ENCODE measurements at regions not wholly inside any gene's neighbourhood (a gene's known extent, or its start where the extent isn't known, plus 50 kb on each side); places are given as distances from the start of the nearest gene placed in this dataset.
A peak's percentile ranks its signal among the peaks of the same experiment; 100 is the strongest.
"Not testable (repeated sequence)": the region's sequence is repeated elsewhere in the genome, so short reads cannot be mapped to it uniquely, and the experiment has no call there.

DNA sequence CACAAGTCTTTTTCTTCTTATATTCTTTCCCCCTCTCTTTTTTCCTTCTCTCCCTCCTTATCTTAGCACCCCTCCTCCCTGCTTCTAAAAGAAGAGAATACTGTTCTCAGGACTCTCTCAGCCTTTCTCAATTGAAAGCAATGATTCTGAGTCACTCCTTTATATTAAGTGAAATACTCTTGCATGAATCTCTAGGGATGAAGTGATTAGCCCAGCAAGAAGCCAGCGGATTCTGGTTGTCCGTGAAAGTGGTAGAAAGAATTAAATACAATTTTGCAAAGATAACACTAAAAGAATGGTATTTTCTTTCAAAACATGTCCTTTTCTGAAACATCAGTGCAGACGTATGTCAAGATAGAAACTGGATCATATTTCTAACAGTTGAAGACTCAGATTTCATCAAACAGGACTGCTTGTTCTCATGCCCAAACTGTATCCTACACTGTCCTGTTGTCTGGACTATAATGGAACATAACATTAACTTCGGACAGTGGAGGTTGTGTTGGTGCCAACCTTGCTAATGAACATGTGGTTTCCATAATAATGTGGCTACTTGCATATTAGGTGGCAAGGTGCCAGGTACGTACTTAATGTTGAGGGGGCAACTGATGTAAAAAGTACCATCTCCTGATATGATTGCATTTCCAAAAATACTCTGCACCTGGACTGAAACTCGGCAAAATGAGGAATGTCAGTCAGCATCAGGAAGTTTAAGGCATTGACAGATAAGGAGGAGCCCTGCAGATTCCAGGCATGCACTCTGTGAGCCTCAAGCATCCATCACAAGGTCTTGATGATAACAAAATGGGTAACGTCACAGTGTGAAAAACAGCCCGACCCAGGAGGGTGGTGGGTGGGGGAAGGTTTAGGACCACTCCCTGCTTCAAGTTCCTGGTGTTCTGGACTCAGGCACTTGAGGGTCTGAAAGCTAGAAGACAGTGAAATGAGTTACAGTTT lies 357.2 kb downstream of the DLEU7 start:
- DNase-seq (ENCODE audit: low read depth) = no peak

DNA sequence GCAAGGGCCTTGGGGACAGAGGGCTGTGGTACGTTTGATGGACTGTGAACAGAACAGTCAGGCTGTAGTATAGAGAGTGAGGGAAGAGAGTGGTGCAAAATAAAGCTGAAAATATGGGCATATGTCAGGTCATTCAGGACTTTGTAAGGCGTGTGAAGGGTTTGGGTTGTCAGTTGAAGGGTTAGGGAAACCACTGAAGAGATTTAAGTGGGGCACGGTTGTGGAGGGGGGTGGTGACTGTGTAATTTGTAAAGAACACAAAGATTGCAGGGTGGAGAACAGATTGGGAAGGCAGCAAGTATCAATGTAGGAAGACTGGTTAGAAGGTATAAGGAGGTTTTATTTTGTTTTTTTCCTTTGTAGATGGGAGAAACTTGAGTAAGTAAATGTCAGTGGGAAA lies 349.8 kb downstream of the DLEU7 start:
- DNase-seq (ENCODE audit: low read depth) = no peak

DNA sequence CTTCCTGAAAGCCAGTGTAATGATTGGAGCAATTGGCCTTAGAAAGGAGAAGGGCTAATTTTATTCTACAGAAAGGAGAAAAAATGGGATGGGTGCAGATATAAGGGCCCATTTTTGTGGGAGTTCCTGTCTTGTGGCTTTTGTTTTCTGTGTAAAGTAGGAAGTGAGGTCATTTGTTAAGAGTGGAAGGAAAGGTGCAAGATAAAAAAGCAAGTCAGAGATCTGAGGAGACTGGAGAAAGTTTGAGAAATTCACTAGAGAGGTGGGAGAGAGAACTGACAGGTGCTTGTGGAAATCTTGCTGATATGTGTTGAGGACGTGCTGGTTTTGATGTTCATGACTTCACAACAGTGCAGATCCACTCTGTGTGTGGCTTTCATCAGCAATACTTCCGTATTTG lies 349.4 kb downstream of the DLEU7 start:
- DNase-seq (ENCODE audit: low read depth) = no peak

DNA sequence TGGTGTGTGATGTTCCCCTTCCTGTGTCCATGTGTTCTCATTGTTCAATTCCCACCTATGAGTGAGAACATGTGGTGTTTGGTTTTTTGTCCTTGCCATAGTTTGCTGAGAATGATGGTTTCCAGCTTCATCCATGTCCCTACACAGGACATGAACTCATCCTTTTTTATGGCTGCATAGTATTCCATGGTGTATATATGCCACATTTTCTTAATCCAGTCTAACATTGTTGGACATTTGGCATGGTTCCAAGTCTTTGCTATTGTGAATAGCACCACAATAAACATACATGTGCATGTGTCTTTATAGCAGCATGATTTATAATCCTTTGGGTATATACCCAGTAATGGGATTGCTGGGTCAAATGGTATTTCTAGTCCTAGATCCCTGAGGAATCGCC lies 340.3 kb downstream of the DLEU7 start:
- not testable (repeated sequence) for DNase-seq (ENCODE audit: low read depth)

DNA sequence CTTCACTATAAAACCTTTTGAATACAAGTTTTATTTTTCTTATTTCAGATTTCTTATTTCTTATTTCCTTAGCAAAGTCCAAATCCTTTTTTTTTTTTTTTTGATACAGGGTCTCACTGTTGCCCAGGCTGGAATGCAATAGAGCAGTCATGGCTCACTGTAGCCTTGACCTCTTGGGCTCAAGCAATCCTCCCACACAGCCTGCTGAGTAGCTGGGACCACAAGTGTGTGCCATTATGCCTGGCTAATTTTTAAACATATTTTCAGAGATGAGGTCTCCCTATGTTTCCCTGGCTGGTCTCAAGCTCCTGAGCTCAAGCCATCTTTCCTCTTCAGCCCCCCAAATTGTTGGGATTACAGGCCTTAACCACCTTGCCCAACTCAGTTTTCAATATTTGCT lies 334.3 kb downstream of the DLEU7 start:
- no peak for DNase-seq (ENCODE audit: low read depth)

DNA sequence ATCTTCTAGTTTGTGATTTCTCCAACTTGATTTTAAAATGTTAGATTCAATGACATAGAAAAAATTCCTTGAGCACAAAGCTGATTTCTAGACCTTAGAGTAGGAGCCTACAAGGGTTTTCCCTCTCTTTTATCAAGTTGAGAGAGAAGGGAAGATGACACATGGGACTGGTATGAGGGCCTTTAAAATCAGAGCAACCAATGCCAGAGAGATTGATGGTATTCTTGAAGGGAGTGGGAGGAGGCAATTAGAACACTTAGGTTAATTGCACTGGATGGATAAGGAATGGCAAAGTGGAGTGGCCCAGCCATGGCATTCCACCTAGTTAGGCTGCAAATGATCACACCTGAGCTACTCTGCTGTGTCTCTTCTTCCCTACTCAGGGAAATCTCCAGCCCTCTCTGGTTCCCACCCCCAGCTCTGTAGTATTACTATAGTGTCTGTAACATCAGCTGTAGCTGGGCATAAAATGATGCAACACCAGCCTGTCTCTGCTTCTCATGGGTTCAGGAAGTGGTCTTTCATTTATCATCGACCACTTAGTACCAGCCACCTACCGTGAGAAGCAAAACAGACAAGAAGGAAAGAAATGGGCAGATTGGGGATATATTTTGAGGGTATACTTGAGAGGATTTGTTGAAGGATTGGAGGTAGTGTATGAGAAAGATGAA lies 333.6 kb downstream of the DLEU7 start:
- DNase-seq (ENCODE audit: low read depth) = no peak

DNA sequence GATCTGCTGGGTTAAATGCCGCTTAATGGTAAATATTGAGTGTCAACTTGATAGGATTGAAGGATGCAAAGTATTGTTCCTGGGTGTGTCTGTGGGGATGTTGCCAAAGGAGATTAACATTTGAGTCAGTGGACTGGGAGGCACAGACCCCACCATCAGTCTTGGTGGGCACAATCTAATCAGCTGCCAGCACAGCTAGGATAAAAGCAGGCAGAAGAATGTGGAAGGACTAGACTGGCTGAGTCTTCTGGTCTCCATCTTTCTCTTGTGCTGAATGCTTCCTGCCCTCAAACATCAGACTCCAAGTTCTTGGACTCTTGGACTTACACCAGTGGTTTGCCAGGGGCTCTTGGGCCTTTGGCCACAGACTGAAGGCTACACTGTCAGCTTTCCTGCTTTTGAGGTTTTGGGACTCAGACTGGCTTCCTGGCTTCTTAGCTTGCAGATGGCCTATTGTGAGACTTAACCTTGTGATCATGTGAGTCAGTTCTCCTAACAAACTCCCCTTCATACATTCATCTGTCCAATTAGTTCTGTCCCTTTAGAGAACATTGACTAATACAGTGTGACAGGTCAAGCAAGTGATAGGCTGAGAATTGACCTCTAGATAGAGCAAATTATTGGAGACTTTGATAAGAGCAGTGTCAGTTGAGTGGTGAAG lies 332.5 kb downstream of the DLEU7 start:
- DNase-seq (ENCODE audit: low read depth) = not testable (repeated sequence)

DNA sequence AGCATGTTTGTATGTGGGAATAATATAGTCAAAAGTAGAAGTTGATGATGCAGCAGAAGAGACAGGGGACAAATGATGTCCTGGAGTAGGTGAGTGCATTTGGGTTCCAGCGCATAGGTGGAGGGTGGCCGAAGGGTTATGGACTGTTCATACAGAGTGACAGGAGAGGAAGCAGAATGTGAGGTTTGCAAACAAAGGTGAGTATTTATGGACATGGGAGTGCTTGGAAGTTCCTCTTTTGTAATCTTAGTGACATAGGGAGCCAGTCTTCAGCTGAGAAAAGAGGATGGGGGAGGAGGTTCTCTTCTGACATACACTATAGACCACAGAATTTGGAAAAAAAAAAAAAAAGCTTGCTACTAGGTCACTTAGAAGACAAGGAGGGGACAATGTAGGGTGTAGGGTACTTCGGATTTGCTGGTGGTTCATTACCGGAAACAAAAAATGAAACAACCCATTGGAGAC lies 331.6 kb downstream of the DLEU7 start:
- DNase-seq (ENCODE audit: low read depth) = no peak

DNA sequence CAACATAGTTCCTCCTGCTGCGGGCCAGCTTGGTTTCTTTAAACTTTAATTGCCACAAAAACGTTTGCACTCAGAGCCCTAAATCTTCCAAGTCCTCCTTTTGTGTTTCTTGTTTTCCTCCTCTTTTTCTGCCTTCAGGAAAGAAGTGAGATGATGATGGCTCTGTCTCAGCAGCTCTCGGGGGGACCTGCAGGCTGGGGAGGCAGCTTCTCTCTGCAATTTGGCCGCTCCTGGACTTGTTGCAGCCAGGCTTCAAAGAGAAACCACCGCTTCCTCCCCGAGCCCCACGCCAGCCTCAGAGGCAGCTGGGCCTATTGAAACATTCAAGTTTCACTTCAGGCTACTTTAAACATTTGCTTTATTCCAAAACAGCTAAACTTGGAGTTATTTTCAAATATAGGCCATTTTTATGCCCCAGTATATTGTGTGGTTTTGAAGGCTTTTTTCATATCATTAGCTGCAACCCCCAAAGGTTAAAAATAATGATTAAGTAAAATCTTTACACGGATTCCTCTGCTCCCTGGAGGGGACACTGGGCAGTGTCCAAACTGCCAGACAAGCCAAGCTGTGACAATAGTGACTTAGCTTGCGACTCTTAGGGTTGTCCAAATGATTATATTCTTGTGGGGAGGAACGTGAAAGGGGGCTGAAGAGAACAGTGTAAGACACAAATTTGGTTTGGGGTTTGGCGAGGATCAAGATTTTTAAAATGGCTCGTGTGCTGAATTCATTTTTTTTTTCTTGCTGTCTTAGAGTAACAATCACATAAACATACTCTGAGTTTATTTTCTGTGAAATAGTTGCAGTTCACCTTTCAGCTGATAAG lies 330.8 kb downstream of the DLEU7 start:
- DNase-seq (ENCODE audit: low read depth) = peak; percentile 24

DNA sequence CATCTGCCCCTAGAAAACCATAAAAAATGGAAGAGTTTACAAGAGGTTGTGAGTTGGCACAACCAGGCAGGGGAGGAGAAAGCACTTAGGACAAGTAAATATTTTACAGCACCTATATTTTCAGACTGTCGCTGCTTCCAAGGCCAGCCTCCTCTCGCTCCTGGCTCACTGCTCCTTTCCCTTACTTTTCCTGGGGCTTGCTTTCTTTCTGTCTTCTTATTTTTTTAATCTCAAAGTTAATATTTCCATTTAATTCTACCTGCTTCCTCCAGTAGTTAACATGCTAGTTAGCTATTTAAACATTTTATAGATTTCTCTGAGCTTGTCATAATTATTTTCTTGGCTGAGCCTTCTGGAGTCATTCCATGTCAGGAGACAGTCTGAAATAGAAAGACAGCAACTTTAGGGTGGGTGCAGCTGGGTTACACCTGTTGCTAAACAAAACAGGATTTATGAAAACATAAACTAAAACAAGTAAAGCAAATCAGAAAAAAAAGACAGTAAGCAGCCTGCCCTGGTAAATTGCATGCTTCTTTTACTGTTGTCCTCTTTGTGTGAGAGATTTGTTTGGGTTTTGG lies 330.1 kb downstream of the DLEU7 start:
- no peak for DNase-seq (ENCODE audit: low read depth)

DNA sequence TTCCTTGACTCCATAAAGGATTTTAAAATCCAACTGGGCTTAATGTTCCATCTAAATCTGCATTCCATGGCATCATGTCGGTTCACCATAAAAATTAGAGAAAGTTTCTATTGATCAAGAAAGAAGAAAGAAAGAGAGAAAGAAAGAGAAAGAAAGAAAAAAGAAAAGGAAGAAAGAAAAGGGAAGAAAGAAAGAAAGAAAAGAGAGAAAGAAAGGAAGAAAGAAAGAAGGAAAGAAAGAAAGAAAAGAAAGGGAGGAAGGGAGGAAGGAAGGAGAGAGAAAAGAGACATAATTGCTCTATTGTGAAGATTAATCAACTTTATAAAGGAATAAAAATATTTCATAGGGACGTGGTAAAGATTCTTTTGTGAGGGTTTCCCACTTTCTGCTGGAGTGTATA lies 329.2 kb downstream of the DLEU7 start:
- no peak for DNase-seq (ENCODE audit: low read depth)

DNA sequence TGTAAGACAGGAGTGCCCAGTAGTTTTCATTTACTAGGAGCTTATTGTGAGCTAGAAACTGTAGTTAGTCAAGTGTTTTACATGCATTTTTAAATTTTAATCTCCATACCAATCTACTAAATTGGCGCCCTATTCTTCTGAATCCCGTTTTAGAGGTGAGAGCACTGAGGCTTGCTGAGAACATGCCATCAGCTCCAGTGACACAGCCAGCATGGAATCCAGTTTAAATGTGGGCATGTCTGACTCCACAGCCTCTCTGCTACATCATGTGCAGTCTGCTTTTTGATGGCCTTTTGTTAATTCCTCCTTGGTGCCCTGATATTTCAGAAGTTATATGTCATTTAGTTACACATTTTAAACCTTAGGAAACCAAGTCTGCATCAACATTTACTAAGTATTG lies 325.4 kb downstream of the DLEU7 start:
- no peak for DNase-seq (ENCODE audit: low read depth)

DNA sequence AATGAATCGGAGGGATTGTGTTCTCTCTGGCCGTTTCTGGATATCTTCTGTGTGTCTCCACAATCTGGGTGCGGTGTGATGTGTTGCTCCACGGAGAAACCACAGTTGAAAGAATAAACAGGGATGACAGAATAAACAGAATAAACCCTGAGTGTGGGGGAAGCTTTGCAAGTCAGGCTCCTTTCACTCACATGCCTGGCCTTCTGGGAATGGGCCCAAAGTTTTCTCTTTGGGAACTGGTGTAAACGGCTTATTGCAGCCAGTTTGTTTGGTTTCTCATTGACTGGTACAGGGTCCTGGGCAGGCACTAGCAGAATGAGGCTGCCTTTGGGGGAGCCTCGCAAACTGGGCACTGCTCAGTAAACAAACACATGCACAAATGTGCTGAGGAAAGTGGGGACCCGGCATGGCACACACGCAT lies 324.7 kb downstream of the DLEU7 start:
- no peak for DNase-seq (ENCODE audit: low read depth)

DNA sequence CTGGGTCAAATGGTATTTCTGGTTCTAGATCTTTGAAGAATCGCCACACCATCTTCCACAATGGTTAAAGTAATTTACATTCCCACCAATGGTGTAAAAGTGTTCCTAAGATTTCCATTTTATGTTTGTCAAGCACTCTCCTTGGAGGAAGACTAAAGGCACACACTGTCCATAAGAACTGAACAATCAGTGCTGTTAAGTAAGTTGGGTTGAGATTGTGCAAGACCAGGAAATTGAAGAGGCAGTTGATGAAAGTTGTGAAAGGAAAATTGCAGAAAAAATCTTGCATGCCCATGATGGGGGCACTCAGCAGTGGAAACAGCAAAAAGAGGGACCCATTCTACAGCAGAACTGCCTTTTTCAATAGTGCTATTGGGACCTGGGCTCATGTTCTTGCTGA lies 323.6 kb downstream of the DLEU7 start:
- DNase-seq (ENCODE audit: low read depth) = no peak

DNA sequence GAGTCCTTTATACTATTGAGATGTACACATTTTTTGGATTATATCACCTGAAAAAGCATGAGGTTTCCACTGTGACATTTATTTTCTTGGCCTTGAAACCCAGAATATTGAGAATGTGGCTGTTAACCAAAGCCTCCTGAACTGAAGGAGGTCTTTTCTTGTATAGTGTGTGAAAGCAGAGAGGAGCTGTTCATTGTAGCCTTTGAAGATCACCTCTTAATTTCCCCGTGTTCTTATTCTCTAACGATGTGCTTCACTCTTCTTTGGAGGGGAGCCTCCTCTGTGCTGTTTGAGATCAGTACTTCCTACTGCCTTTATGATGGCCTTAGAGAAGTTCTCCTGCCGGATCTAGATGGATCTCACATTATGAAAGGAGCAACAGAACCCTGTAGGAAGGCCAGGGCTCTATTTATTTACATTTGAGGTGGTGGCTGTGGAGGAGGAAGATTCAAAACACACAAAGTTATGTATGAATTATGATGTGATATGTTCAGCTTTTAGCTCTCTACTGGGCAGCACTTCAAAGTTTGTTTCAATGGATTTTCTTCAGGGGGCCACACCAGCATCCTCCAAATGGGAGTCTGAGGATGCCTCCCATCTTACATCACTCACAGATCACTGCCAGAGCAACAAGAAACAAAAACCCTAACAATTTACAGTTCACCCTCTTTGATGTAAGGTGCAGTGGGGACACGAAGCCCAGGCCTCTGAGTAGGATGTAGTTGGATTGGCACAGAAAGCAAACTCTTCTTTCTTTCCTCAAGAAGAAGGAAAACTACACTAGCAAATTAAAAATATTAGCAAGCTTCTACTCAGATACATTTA lies 322.3 kb downstream of the DLEU7 start:
- no peak for DNase-seq (ENCODE audit: low read depth)

DNA sequence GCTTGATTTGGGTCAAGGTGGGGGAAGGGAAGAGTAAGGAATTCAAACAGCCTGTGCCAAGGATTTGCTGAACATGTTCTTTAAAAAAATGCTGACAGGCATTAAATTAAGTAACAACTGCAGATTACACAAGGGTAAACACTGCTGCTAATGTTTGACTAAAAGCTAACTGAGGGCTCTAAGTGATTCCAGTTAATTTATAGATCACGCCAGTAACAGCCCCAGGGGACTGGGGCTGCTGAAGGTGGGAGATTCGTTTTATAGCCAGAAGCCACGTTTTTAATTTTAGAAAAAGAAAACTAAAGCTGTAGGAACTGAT lies 321.7 kb downstream of the DLEU7 start:
- DNase-seq (ENCODE audit: low read depth) = no peak

DNA sequence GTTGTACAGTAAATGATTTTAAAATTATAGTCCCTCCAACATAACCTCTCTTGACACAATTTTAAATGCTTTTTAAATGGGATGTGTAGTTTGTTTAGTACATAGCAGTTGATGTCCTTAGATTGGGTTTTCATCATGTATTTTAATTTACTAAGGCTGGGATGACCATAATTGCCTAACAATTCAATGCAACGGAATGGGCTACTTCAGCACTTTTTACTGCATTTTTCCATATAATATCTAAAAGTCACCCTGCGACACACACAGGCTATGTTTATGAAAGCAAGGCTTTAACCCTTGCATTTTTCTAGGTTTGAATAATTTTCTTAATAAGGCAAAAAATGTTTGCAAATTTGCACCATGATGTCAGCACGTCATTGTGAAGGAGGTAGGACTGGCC lies 321.0 kb downstream of the DLEU7 start:
- no peak for DNase-seq (ENCODE audit: low read depth)

DNA sequence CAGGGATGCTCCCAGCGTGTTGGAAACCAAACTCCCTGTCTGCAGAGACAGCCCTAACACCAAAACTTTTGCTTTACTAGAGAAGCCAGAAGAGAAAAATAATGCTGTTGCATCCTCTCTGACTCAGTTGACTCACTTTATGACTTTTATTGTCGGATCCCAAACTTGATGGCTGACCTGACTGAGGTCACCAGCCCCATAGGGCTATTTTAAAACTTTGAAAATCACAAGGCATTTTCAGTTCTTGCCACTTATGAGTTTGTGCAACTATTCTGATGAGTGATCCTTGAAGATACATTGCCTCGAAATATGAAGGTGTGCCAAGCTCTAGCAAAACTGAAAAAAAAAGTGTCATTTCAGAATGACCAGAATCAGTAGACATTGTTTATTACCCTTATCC lies 320.2 kb downstream of the DLEU7 start:
- DNase-seq (ENCODE audit: low read depth) = no peak

DNA sequence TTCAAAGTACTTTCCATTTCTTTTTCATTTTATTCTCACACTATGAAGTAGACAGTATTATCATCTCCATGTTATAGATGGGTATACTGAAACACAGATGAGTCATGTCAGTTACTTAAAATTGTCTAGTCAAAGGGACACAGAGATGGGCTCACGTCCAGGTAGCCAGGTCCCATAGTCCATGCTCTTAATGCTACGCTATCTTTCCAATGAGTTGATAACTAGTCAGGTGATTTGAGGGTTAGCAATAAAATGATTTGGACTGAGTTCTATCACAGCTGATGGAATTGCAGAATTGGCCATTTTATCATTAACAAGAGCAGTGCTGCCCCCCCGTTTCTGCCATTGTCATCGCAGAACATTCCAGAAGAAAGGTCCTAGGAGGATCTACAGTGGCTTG lies 318.9 kb downstream of the DLEU7 start:
- no peak for DNase-seq (ENCODE audit: low read depth)

DNA sequence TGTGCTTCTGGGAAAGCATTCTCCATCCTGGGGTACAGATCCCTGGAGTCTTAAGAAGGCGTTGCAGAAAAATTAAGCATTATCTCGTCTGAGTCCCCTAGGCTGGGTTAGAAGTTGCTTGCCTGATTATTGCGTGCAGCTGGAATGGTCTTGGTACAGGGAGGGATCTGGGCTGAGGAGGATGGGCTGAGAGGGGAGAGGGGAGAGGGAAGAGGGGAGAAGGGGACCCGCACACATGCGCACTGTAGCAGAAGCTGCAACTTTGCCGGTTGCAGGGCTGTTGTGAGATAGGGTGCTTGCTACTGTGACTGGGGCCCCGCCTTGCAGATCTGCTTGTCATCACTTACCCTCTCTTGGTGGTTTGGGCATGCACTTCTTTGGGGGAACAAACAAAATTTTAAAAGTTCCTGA lies 316.8 kb downstream of the DLEU7 start:
- DNase-seq (ENCODE audit: low read depth) = no peak

DNA sequence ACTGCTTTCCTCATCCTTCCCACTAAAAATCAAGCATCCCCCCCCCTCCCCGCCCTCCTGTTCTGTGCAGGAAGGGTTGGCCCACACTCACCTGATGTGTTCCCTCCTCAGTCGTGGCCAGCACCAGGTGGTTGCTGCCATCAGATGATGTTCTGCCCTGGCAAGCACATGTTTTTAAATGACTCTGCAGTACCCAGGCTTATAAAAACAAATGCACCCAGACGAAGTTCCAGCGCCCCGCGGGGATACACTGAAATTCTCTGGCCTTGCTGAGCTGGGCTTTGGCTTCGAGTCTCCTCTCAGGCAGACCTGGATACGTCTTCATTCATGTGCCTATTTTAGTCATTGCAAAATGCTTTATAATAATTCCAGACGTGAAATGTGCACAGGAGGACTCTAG lies 316.3 kb downstream of the DLEU7 start:
- DNase-seq (ENCODE audit: low read depth) = no peak

All from activated T-helper 1 cell treated with Interleukin-2 at 50 U/mL for 16 hours (primary cell).